ENCODE measurements at regions not wholly inside any gene's neighbourhood (a gene's known extent, or its start where the extent isn't known, plus 50 kb on each side); places are given as distances from the start of the nearest gene placed in this dataset.
"Not testable (repeated sequence)": the region's sequence is repeated elsewhere in the genome, so short reads cannot be mapped to it uniquely, and the experiment has no call there.

- Mint-ChIP-seq H3K4me3 (ENCODE audit: unreplicated experiment) (no peak overlapping the region), H3K9me3 (ENCODE audit: unreplicated experiment) (no peaks in the 10 kb centered on the region), H3K36me3 (ENCODE audit: unreplicated experiment) (no peaks in the 10 kb centered on the region), H3K27me3 (ENCODE audit: unreplicated experiment) (peaks cover 37% of the 10 kb centered on the region), H3K4me1 (ENCODE audit: unreplicated experiment) (peaks cover 11% of the 10 kb centered on the region), H3K27ac (ENCODE audit: unreplicated experiment) (no peak overlapping the region)
- peak; percentile 5 for TF ChIP-seq CTCF (IDR thresholded peaks at IDR 0.05)
- no peak for DNase-seq (ENCODE audit: extremely low spot score, unreplicated experiment)
Observed at GRCh38 chr7:47180516-47180826, 401.4 kb downstream of the TNS3 start.

- no peak for DNase-seq (ENCODE audit: extremely low spot score, unreplicated experiment)
Observed at GRCh38 chr7:47179812-47180515, 401.9 kb downstream of the TNS3 start.

GRCh38 chr7:47172602-47173539, 409.0 kb downstream of the TNS3 start:
- not testable (repeated sequence) for H3K9me3 Mint-ChIP-seq (ENCODE audit: unreplicated experiment); DNase-seq (ENCODE audit: extremely low spot score, unreplicated experiment); H3K4me3 Mint-ChIP-seq (ENCODE audit: unreplicated experiment); H3K36me3 Mint-ChIP-seq (ENCODE audit: unreplicated experiment); H3K4me1 Mint-ChIP-seq (ENCODE audit: unreplicated experiment); H3K27ac Mint-ChIP-seq (ENCODE audit: unreplicated experiment)
- H3K27me3 Mint-ChIP-seq (ENCODE audit: unreplicated experiment): peaks cover 11% of the 10 kb centered on the region

More at GRCh38 chr7:47179812-47180515, 401.9 kb downstream of the TNS3 start:
- Mint-ChIP-seq H3K4me3 (ENCODE audit: unreplicated experiment) (no peak overlapping the region), H3K27me3 (ENCODE audit: unreplicated experiment) (peaks cover 33% of the 10 kb centered on the region), H3K4me1 (ENCODE audit: unreplicated experiment) (peaks cover 11% of the 10 kb centered on the region), H3K9me3 (ENCODE audit: unreplicated experiment) (no peaks in the 10 kb centered on the region), H3K27ac (ENCODE audit: unreplicated experiment) (no peak overlapping the region), H3K36me3 (ENCODE audit: unreplicated experiment) (no peaks in the 10 kb centered on the region)
- peak; percentile 94 for TF ChIP-seq CTCF (IDR thresholded peaks at IDR 0.05)

GRCh38 chr7:47170516-47170915, 411.4 kb downstream of the TNS3 start:
- TF ChIP-seq CTCF (IDR thresholded peaks at IDR 0.05): peak; percentile 44
- H3K36me3 Mint-ChIP-seq (ENCODE audit: unreplicated experiment): no peaks in the 10 kb centered on the region
- no peak overlapping the region for H3K27ac Mint-ChIP-seq (ENCODE audit: unreplicated experiment)
- no peaks in the 10 kb centered on the region for H3K9me3 Mint-ChIP-seq (ENCODE audit: unreplicated experiment)
- peaks cover 8% of the 10 kb centered on the region for H3K27me3 Mint-ChIP-seq (ENCODE audit: unreplicated experiment)
- no peak for DNase-seq (ENCODE audit: extremely low spot score, unreplicated experiment)
- H3K4me1 Mint-ChIP-seq (ENCODE audit: unreplicated experiment): no peaks in the 10 kb centered on the region
- H3K4me3 Mint-ChIP-seq (ENCODE audit: unreplicated experiment): no peak overlapping the region

GRCh38 chr7:47154791-47155190, 427.1 kb downstream of the TNS3 start:
- DNase-seq (ENCODE audit: extremely low spot score, unreplicated experiment): no peak
- Mint-ChIP-seq H3K4me1 (ENCODE audit: unreplicated experiment) (peaks cover 16% of the 10 kb centered on the region), H3K27ac (ENCODE audit: unreplicated experiment) (no peak overlapping the region), H3K4me3 (ENCODE audit: unreplicated experiment) (no peak overlapping the region), H3K27me3 (ENCODE audit: unreplicated experiment) (peaks cover 7% of the 10 kb centered on the region), H3K9me3 (ENCODE audit: unreplicated experiment) (peaks cover 9% of the 10 kb centered on the region), H3K36me3 (ENCODE audit: unreplicated experiment) (no peaks in the 10 kb centered on the region)
- no peak for TF ChIP-seq CTCF (IDR thresholded peaks at IDR 0.05)
